GM10248 (cell line): ENCODE measurements at regions not wholly inside any gene's neighbourhood (a gene's known extent, or its start where the extent isn't known, plus 50 kb on each side); places are given as distances from the start of the nearest gene placed in this dataset.

Experiments
- CTCF ChIA-PET: fragments of 300-600 bp; sonication (Branson Sonifier 250); formaldehyde crosslinking; extraction: SDS; loops from one replicate; lab custom pipeline; 2021; ENCODE audit warnings: antibody characterized with exemption; lab: Yijun Ruan, JAX
- POLR2A ChIA-PET: fragments of 350-650 bp; sonication (Branson Sonifier 250); formaldehyde crosslinking; extraction: SDS; loops from one replicate; lab custom pipeline; 2020; ENCODE audit warnings: antibody characterized with exemption; lab: Yijun Ruan, JAX
- DNase-seq: peaks from one replicate; pipeline ENCODE4 v3.0.0; 2012; ENCODE audit errors: extremely low spot score
- CTCF ChIP-seq: IDR thresholded peaks from 2 replicates; pipeline ENCODE4 v1.5.1; 2012; ENCODE audit warnings: mild to moderate bottlenecking, low read depth; ENCODE audit errors: extremely low read depth, missing control alignments, control extremely low read depth

DNA sequence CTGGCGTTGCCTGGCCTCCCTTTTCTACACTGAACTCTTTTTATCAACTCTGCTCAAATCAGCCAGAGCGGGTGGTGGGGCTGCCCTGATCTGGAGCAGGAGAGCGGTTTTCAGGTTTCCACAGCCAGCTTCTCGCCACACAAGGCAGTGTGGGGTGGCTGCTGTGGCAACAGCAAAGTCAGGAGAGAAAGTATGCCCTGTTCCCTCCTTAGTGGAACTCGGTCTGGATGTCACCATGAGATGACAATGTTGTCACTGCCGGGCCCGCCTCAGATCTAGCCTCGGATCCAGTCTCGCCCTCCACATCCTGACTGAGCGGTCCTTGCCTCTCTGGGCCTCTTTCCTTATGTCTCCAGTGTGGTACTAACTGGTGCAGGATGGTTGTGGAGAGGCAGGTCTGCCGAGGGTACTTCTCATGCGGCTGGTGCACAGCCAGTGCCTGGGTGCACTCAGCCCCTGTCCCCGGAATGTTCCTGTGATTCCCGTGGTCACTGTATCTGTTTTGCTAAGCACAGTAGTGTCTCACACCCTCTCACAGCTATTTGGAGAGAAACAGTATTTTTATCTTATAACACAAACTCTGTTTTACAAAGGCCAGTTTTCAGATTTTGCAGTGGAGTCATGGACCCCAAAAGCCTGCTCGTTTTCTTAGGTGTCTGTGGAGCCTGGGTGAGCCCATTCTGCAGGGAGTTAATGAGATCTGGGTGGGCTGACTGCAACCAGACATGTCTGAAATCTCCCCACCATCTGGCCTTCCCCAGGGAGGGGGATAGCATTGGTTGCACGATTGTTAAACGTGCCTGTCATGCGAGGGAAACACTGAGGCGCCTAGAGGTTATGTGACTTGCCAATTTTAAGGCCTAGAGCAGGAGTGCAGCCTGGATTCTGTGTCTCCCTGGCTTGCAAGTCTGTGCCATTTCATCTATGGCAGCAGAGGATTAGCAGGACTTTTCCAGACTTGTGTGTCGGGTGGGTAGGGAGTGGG is 261.1 kb upstream of the AGAP1 start:
- DNase-seq = no peak
- ChIA-PET POLR2A (no interaction called here), CTCF (no interaction called here)
- TF ChIP-seq CTCF = no peak

- POLR2A ChIA-PET = no interaction called here
- DNase-seq = no peak
- TF ChIP-seq CTCF = no peak
- CTCF ChIA-PET = no interaction called here
Measured at GRCh38 chr2:235234736-235235135, 259.1 kb upstream of the AGAP1 start.

DNA sequence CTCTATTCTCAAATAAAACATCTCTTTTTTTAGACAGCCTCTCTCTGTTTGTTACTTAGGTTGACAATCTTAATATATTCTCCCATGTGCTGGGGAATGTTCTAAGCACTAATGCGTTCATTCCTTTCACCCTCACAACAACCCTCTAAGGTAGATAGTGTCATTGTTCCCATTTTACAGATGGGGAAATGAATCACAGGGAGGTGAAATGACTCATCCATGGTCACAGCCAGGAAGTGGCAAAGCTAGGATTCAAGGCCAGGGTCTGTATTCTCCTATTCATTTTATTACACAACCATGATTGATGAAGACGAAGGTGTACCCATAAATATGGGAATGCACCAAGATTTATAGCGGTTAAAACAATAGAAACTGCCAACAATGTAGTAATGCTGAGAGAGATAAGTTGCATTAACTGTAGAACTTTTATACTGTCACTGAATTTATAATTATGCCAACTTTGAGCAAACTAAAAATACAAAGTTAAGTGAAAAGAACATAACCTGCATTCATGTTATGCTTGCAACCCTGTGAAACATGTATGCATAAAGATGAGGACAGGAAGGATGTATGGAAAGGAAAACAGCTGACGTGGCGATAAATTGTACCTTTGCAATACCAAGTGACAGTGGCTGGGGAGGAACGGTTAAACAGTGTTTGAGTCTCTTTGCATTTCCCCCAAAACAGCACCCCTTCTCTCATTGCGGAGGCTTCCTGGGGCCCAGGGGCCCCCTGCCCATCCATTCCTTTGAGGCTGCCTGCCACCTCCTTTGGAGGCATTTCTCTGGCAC is 257.7 kb upstream of the AGAP1 start:
- no peak for TF ChIP-seq CTCF
- ChIA-PET CTCF (no interaction called here), POLR2A (no interaction called here)
- DNase-seq = no peak

DNA sequence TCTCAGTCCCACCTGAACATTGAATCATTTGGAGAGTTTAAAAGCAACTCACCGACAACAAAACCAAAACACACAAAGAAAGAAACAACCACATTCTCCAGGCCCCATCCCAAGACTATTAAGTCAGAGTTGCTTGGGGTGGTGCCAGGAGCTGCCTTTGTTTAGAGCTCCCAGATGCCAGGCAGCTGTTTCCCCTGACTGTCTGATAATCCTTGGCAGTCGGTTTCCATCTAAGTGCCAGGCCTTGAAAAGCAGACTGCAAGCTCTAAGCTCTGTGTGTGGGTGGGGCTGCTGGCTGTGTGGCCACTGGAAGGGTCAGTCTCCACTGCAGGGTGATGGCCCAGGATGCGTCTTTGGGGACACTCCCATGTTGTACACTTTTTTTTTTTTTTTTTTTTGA is 255.3 kb upstream of the AGAP1 start:
- CTCF ChIA-PET = no interaction called here
- TF ChIP-seq CTCF = no peak
- DNase-seq = no peak
- POLR2A ChIA-PET = no interaction called here

GRCh38 chr2:235240574-235240973 is 253.3 kb upstream of the AGAP1 start:
- ChIA-PET CTCF (no interaction called here), POLR2A (no interaction called here)
- no peak for DNase-seq
- TF ChIP-seq CTCF = no peak
